ENCODE measurements at regions not wholly inside any gene's neighbourhood (a gene's known extent, or its start where the extent isn't known, plus 50 kb on each side); places are given as distances from the start of the nearest gene placed in this dataset.

DNA sequence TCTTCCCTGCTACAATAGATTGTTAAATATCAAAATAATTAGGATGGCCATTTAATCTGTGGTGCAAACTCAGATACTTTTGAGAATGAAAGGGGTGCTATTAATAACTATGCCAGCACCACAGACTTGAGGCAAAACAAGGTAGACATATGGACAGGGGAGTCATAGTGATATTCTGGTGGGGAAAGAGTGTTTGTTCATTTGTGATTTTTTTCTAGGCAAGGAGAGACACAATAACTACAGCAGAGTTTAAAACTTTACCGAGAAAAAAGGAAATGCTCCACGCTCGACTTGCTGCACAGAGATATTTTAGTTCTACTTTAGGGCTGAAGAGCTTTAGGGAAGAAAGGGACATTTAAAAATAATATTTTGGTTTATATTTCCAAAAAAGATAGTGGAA lies 611.2 kb upstream of the GRM7 start:
- TF ChIP-seq NR3C1 (IDR thresholded peaks at IDR 0.05) = no peak
- Histone ChIP-seq H3K27ac (no peak overlapping the region), H3K4me1 (no peaks in the 10 kb centered on the region), H3K4me2 (no peak overlapping the region), H3K9me3 (no peaks in the 10 kb centered on the region), H3K4me3 (no peak overlapping the region)
- ATAC-seq = no peak
- POLR2A ChIA-PET = no interaction called here
- CTCF ChIA-PET = interaction anchor here (1.1 kb wide), 1 partner anchor 13 kb away, joined by 3 read pairs; no protein-coding TSS in a partner anchor
- no peak for DNase-seq (ENCODE audit: low read depth in 1 of 2, low spot score in 1 of 2)
- FAIRE-seq = no peak
- WGBS (ENCODE audit: missing lambda C conversion rate) = 17% methylated on average over 3 of the region's 3 CpGs

DNA sequence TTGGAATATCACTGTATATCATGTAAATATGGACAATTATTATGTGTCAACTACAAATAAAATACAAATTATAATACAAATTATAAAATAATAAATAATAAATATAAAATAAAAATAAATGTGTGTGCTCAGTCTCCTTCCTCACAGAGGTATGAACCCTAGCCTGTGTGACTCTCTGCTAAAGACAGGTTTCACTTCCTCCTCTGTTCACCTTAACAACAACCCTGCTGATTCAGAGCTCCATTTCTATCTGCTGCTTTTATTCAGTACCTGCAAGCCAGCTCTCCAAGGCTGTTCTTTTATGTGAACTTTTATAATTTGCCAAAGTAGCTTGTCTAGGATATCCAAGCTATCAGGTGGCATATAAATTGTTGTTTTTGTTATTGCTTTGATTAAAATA lies 610.7 kb upstream of the GRM7 start:
- Histone ChIP-seq H3K4me2 (no peak overlapping the region), H3K9me3 (no peaks in the 10 kb centered on the region), H3K27ac (no peak overlapping the region), H3K4me3 (no peak overlapping the region), H3K4me1 (no peaks in the 10 kb centered on the region)
- no peak for TF ChIP-seq FOXS1 (CRISPR knock-in tag; IDR thresholded peaks at IDR 0.05)
- TF ChIP-seq BHLHE40 (IDR thresholded peaks at IDR 0.05; ENCODE audit: low read depth, low read length) = no peak
- TF ChIP-seq RFX5 (IDR thresholded peaks at IDR 0.05) = no peak
- TF ChIP-seq, protein P1, sequence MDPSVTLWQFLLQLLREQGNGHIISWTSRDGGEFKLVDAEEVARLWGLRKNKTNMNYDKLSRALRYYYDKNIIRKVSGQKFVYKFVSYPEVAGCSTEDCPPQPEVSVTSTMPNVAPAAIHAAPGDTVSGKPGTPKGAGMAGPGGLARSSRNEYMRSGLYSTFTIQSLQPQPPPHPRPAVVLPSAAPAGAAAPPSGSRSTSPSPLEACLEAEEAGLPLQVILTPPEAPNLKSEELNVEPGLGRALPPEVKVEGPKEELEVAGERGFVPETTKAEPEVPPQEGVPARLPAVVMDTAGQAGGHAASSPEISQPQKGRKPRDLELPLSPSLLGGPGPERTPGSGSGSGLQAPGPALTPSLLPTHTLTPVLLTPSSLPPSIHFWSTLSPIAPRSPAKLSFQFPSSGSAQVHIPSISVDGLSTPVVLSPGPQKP (IDR thresholded peaks at IDR 0.05; ENCODE audit: low read depth, low read length) = no peak
- no peak for TF ChIP-seq EHF (CRISPR knock-in tag; IDR thresholded peaks at IDR 0.05)
- TF ChIP-seq KDM1A (IDR thresholded peaks at IDR 0.05; ENCODE audit: low read depth) = no peak
- TF ChIP-seq HOXB13 (CRISPR knock-in tag; IDR thresholded peaks at IDR 0.05; ENCODE audit: low read depth) = no peak
- TF ChIP-seq EP300 (IDR thresholded peaks at IDR 0.05) = no peak
- no peak for TF ChIP-seq CBX8 (IDR thresholded peaks at IDR 0.05)
- no peak for TF ChIP-seq RAD21 (conservative IDR thresholded peaks at IDR 0.05 in 1 of 2, IDR thresholded peaks at IDR 0.05 in 1 of 2)
- TF ChIP-seq CHD2 (IDR thresholded peaks at IDR 0.05; ENCODE audit: low read length, partially characterized antibody) = no peak
- no peak for TF ChIP-seq TFCP2L1 (CRISPR knock-in tag; IDR thresholded peaks at IDR 0.05)
- no peak for DNase-seq (ENCODE audit: low read depth in 1 of 2, low spot score in 1 of 2)
- CTCF ChIA-PET = interaction anchor here (1.1 kb wide), 1 partner anchor 12 kb away, joined by 3 read pairs; no protein-coding TSS in a partner anchor
- POLR2A ChIA-PET = no interaction called here
- FAIRE-seq = no peak
- no peak for ATAC-seq

DNA sequence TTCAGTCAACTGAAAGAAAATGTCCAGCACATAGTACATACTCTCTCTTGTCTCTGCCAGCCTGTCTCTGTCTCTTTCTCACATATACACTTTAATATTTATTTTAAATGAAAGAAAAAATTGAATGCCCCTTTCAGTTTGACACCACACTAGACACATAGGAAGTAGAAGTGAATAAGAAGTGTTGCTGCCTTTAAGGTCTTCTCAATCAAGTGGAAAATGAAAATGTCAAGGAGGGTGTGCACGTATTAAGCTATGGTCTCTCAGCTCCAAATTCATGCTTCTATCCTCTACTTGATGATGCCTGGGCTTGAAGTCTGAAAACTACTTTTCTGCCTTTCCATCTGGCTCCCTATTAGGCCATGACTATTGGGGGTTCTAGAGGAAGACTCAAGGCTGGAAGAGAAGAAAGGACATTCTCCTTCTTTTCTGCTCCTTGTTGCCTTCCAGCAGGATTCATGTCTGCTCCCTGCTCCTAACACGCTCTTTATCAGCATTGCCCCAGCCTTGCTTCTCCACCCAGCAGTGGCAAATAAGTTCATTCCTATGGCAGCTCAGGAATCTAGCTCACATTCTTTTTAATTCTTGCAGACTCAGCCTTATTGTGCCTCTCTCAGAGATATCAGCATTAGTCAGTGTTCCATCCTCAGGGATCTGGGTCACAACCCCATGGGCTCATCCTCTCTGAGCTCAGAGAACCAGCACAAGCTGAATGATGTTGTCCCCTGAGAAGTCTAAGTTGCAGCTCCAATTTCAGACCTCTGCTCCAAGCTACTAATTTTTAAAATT lies 609.1 kb upstream of the GRM7 start:
- TF ChIP-seq, protein P2, sequence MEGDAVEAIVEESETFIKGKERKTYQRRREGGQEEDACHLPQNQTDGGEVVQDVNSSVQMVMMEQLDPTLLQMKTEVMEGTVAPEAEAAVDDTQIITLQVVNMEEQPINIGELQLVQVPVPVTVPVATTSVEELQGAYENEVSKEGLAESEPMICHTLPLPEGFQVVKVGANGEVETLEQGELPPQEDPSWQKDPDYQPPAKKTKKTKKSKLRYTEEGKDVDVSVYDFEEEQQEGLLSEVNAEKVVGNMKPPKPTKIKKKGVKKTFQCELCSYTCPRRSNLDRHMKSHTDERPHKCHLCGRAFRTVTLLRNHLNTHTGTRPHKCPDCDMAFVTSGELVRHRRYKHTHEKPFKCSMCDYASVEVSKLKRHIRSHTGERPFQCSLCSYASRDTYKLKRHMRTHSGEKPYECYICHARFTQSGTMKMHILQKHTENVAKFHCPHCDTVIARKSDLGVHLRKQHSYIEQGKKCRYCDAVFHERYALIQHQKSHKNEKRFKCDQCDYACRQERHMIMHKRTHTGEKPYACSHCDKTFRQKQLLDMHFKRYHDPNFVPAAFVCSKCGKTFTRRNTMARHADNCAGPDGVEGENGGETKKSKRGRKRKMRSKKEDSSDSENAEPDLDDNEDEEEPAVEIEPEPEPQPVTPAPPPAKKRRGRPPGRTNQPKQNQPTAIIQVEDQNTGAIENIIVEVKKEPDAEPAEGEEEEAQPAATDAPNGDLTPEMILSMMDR (IDR thresholded peaks at IDR 0.05) = no peak
- TF ChIP-seq, protein P3, sequence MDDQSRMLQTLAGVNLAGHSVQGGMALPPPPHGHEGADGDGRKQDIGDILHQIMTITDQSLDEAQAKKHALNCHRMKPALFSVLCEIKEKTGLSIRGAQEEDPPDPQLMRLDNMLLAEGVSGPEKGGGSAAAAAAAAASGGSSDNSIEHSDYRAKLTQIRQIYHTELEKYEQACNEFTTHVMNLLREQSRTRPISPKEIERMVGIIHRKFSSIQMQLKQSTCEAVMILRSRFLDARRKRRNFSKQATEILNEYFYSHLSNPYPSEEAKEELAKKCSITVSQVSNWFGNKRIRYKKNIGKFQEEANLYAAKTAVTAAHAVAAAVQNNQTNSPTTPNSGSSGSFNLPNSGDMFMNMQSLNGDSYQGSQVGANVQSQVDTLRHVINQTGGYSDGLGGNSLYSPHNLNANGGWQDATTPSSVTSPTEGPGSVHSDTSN (IDR thresholded peaks at IDR 0.05) = no peak
- TF ChIP-seq SMC3 (IDR thresholded peaks at IDR 0.05) (no peak), MAZ (IDR thresholded peaks at IDR 0.05; ENCODE audit: borderline replicate concordance, low read depth, low read length) (no peak), CEBPB (IDR thresholded peaks at IDR 0.05) (no peak), TFCP2L1 (CRISPR knock-in tag; IDR thresholded peaks at IDR 0.05) (no peak)
- TF ChIP-seq, protein P4, sequence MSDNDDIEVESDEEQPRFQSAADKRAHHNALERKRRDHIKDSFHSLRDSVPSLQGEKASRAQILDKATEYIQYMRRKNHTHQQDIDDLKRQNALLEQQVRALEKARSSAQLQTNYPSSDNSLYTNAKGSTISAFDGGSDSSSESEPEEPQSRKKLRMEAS (IDR thresholded peaks at IDR 0.05) = no peak
- Histone ChIP-seq H3K9me3 (no peaks in the 10 kb centered on the region), H3K4me2 (no peak overlapping the region), H3K4me1 (no peaks in the 10 kb centered on the region), H3K27ac (no peak overlapping the region), H3K4me3 (no peak overlapping the region)
- ChIA-PET CTCF (no interaction called here), POLR2A (no interaction called here)
- FAIRE-seq (no peak), ATAC-seq (no peak), DNase-seq (ENCODE audit: low read depth in 1 of 2, low spot score in 1 of 2) (no peak)
- WGBS (ENCODE audit: missing lambda C conversion rate) = 0% methylated on average over 2 of the region's 2 CpGs

All from A549 (cell line).